ENCODE measurements at regions not wholly inside any gene's neighbourhood (a gene's known extent, or its start where the extent isn't known, plus 50 kb on each side); places are given as distances from the start of the nearest gene placed in this dataset.

DNA sequence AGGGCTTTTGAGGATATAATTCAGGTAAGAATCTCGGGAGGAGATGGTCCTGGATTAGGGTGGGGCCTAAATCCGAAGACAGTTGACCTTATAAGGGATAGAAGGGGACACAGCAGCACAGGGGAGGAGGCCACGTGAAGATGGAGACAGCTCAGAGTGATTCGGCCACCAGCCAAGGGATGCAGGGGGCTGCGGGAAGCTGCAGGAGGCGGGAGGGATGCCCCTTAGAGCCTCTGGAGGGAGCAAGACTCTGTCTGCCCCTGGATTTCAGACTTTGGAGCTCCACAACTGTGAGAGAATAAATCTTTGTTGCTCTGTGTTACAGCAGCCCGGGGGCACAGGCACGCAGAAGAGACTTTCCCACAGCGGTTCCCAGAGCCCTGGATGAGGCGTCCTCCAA is 143.7 kb downstream of the ASB1 start:
- no peaks in the 10 kb centered on the region for H3K4me1 ChIP-seq (ENCODE audit: insufficient read depth)
- TF ChIP-seq EP300 (IDR thresholded peaks at IDR 0.05) (no peak), POLR2A (IDR thresholded peaks at IDR 0.05) (no peak)
- TF ChIP-seq, protein P1, sequence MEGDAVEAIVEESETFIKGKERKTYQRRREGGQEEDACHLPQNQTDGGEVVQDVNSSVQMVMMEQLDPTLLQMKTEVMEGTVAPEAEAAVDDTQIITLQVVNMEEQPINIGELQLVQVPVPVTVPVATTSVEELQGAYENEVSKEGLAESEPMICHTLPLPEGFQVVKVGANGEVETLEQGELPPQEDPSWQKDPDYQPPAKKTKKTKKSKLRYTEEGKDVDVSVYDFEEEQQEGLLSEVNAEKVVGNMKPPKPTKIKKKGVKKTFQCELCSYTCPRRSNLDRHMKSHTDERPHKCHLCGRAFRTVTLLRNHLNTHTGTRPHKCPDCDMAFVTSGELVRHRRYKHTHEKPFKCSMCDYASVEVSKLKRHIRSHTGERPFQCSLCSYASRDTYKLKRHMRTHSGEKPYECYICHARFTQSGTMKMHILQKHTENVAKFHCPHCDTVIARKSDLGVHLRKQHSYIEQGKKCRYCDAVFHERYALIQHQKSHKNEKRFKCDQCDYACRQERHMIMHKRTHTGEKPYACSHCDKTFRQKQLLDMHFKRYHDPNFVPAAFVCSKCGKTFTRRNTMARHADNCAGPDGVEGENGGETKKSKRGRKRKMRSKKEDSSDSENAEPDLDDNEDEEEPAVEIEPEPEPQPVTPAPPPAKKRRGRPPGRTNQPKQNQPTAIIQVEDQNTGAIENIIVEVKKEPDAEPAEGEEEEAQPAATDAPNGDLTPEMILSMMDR (IDR thresholded peaks at IDR 0.05), result no peak
- peak in 1 of 5 donors; percentile 3 for DNase-seq
- no peak overlapping the region for H3K27ac ChIP-seq
- WGBS, 3 donors, result 88 to 91% (median 88%) methylated on average over 10 of the region's 10 CpGs
- H3K4me3 ChIP-seq, result no peak overlapping the region
- no peaks in the 10 kb centered on the region for H3K9me3 ChIP-seq
- no peaks in the 10 kb centered on the region for H3K36me3 ChIP-seq
- intact Hi-C loops (cut with DNase I), result no loop called here
- no peaks in the 10 kb centered on the region for H3K27me3 ChIP-seq

DNA sequence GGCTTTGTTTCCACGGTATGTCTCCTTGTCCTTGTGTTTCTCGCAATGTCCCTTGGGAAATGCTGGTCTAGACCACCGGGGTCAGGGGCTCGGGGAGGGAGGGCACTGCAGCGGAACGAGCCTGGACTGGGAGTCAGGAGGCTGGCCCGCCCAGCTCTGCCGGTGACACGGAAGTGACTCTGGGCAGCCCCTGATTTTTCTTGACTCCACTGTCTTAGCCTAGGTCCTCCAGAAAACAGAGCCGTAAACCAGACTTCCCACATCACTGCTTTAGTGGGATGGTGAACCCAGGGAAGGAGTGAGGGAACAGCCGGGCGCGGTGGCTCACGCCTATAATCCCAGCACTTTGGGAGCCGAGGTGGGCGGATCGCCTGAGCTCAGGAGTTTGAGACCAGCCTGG is 144.2 kb downstream of the ASB1 start:
- H3K9me3 ChIP-seq, result no peaks in the 10 kb centered on the region
- DNase-seq, result peak in 1 of 5 donors; percentile 12
- TF ChIP-seq, protein P1 (IDR thresholded peaks at IDR 0.05), result no peak
- TF ChIP-seq EP300 (IDR thresholded peaks at IDR 0.05) (no peak), POLR2A (IDR thresholded peaks at IDR 0.05) (no peak)
- WGBS, 3 donors, result 86 to 92% (median 92%) methylated on average over 17 of the region's 17 CpGs
- H3K36me3 ChIP-seq, result no peaks in the 10 kb centered on the region
- H3K27me3 ChIP-seq, result no peaks in the 10 kb centered on the region
- no peak overlapping the region for H3K4me3 ChIP-seq
- no peak overlapping the region for H3K27ac ChIP-seq
- H3K4me1 ChIP-seq (ENCODE audit: insufficient read depth), result no peaks in the 10 kb centered on the region
- intact Hi-C loops (cut with DNase I), result no loop called here

DNA sequence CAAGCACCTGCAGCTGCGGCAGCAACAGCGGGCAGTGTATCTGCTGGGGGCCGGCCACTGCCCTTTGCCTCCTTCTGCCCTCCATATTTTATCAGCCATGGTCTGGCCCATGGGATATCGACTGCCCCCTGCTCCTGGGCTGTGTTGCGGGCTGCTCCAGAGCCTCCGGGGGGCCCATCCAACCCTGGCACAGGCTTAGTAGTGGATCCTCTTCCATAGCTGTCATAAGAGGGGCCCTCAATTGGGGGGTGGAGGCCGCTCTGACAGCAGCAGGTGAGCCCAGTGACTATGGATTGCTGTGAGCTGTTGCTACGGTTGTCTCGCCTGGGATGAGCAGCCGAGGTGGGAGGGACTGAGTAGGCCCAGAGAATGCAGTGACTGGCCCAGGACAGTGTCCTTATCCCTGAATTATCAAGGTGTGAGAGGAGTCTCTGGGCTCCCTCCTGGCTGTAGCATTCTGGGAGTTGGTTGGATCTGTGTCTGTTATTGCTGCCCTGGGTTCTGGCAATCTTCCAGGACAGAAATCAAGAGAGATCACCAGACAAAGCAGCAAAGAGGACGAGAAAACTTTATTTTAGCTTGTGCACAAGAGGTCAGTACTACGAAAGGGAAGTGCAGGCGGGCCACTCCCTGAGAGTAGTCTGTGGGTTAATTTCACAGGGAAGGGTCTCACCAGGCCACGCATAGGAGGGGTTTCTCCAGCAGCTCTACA is 145.1 kb downstream of the ASB1 start:
- H3K27ac ChIP-seq, result no peak overlapping the region
- intact Hi-C loops (cut with DNase I), result no loop called here
- no peaks in the 10 kb centered on the region for H3K4me1 ChIP-seq (ENCODE audit: insufficient read depth)
- peak in 1 of 5 donors; percentile 15 for DNase-seq
- H3K36me3 ChIP-seq, result no peaks in the 10 kb centered on the region
- WGBS, 3 donors, result 83 to 87% (median 86%) methylated on average over 14 of the region's 14 CpGs
- no peaks in the 10 kb centered on the region for H3K27me3 ChIP-seq
- TF ChIP-seq EP300 (IDR thresholded peaks at IDR 0.05) (no peak), POLR2A (IDR thresholded peaks at IDR 0.05) (no peak)
- TF ChIP-seq, protein P1 (IDR thresholded peaks at IDR 0.05), result no peak
- no peaks in the 10 kb centered on the region for H3K9me3 ChIP-seq
- no peak overlapping the region for H3K4me3 ChIP-seq

DNA sequence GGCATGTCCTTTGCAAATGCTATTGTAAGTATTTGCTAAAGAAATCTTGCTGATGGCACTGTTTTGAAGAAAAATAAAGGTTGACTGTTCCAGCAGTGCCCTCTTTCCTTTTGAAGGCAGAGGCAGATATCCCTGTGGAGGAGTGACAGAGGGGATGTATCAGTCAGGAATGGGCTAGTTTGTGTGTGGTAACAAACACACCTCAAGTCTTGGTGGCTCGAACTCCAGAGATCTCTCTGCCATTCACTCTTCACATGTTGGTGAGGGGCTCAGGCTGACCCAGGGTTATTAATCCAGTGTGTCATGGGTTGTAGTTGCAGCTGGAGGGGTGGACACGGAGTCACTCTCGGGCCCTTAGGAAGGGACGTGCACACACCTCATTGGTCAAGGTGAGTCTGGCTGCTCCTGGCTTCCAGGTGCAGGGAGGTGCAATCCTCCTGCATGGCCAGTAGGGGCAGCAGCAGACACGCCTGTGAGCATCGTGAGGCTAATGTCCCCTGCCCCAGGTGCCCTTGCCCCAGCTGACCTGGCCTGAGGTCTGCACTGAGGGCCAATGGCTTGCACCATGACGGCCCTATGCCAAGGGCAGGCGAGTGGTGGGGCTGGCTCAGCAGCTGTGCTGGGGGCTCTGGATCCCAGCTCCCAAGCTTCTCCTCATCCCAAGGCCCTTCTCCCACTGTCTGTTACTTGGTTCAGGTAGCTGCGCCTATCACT is 146.5 kb downstream of the ASB1 start:
- WGBS, 3 donors, result 74 to 79% (median 76%) methylated on average over 9 of the region's 9 CpGs
- H3K27ac ChIP-seq, result no peak overlapping the region
- no peaks in the 10 kb centered on the region for H3K36me3 ChIP-seq
- intact Hi-C loops (cut with DNase I), result no loop called here
- H3K27me3 ChIP-seq, result no peaks in the 10 kb centered on the region
- H3K4me3 ChIP-seq, result no peak overlapping the region
- H3K9me3 ChIP-seq, result no peaks in the 10 kb centered on the region
- H3K4me1 ChIP-seq (ENCODE audit: insufficient read depth), result no peaks in the 10 kb centered on the region
- TF ChIP-seq EP300 (IDR thresholded peaks at IDR 0.05), result no peak
- TF ChIP-seq, protein P1 (IDR thresholded peaks at IDR 0.05), result no peak
- TF ChIP-seq POLR2A (IDR thresholded peaks at IDR 0.05), result no peak
- DNase-seq, result peak in 1 of 5 donors; percentile 19

All from ovary (tissue), 7 donors.